ENCODE measurements at regions not wholly inside any gene's neighbourhood (a gene's known extent, or its start where the extent isn't known, plus 50 kb on each side); places are given as distances from the start of the nearest gene placed in this dataset.

DNA sequence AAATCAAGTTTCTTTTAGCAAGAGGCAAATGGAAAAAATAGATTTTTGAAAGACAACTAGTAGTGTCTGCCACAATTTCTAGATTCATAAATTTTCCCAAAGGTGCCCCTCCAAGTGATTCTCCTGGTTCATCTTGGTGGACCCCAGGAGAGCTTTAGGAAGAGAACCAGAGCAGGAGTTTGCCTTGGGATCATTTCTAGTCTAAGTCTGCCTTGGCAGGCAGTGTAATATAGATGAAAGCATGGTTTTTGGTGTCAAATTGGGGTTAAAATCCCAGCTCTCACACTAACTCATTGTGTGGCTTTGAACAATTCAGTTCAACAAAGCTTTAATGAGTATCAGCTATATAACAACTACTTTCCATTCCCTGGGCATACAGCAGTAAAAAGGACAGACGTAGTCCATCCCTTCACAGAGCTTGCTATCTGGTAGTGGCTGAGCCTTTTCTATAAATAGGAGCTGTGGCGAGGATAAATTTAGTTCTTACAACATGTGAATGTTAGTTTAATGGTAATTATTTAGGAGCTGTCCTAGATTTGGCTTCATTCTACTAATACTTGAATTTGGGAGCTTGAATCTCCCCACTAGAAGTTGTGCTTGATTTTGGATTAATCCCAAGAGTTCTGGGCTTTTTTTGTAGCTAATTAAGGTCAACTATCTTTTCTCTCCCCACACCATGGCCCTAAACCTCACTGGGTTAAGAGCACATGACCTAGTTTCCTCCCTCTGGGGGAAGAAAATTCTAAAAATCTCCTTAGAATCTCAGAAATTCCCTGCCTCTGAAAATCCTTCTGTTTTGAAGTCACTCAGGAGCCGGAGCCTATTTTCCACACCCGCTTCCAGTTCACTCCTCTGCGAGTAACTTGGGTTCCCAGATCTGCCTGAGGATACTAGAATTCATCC is 197.8 kb downstream of the PCSK1 start:
- no peak overlapping the region for H3K4me3 ChIP-seq (ENCODE audit: control insufficient read depth, low read depth, low read length)
- TF ChIP-seq, protein P1, sequence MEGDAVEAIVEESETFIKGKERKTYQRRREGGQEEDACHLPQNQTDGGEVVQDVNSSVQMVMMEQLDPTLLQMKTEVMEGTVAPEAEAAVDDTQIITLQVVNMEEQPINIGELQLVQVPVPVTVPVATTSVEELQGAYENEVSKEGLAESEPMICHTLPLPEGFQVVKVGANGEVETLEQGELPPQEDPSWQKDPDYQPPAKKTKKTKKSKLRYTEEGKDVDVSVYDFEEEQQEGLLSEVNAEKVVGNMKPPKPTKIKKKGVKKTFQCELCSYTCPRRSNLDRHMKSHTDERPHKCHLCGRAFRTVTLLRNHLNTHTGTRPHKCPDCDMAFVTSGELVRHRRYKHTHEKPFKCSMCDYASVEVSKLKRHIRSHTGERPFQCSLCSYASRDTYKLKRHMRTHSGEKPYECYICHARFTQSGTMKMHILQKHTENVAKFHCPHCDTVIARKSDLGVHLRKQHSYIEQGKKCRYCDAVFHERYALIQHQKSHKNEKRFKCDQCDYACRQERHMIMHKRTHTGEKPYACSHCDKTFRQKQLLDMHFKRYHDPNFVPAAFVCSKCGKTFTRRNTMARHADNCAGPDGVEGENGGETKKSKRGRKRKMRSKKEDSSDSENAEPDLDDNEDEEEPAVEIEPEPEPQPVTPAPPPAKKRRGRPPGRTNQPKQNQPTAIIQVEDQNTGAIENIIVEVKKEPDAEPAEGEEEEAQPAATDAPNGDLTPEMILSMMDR (IDR thresholded peaks at IDR 0.05; ENCODE audit: control insufficient read depth, insufficient read depth, low read depth, low read length, missing control alignments): no peak
- DNase-seq (ENCODE audit: low read depth): peak; percentile 49

DNA sequence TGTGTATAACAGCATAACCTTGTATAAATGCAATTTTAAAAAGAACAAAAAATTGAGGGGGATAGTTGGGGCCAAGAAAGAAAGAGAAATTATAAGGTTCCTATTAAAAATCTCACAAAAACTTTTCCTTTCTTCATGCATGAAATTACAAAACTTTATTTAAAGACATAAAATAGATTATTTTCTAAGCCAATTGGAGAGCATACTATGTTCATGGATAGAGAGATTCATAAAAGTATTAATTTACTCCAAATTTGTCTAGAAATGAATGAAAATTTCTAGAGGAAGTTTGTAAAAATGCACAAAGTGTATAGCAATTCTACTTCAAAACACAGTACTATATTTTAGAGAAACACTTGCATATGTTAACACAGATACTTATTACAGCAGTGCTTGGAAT is 200.4 kb downstream of the PCSK1 start:
- TF ChIP-seq, protein P1 (IDR thresholded peaks at IDR 0.05; ENCODE audit: control insufficient read depth, insufficient read depth, low read depth, low read length, missing control alignments): no peak
- no peak for DNase-seq (ENCODE audit: low read depth)

DNA sequence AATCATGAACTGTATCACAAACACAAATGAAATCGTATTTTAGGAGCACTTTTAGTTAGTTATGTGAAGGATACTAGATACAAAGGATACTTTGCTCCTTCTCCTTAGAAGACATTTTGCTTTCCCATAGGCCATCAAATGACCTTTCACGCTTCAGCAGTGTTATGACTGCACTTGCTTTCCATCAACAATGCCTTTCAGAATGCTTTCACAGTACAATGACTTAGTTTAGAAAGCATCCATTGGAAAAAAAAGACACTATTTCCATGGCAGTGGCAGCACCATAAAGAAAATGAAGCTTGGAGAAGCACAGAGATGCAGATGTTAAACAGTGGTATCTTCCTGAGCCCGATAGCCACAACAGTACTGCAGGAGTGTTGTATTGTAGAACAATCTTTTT is 203.9 kb downstream of the PCSK1 start:
- no peak for DNase-seq (ENCODE audit: low read depth)
- no peak overlapping the region for H3K4me3 ChIP-seq (ENCODE audit: control insufficient read depth, low read depth, low read length)
- TF ChIP-seq, protein P1 (IDR thresholded peaks at IDR 0.05; ENCODE audit: control insufficient read depth, insufficient read depth, low read depth, low read length, missing control alignments): no peak

More for the DNA sequence above, 200.4 kb downstream of the PCSK1 start:
- H3K4me3 ChIP-seq (ENCODE audit: control insufficient read depth, low read depth, low read length): no peak overlapping the region

DNA sequence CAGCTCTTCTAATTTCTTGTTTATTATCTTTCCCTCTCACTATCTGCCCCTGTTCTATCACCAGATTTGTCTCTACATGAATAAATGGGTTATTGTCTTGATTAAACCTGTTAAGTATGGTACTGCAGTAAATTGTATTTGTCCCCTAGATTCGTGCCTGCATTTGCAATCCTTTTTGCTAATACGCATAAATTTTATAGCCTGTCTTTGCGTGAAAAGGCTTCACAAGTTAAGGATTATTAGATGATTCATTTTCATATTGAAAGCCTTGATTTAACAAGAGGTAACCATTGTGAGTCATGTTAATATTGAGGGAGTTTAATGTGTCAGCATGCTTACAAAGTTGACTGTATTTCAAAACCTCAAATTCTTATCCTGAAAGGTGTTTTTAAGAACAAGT is 204.6 kb downstream of the PCSK1 start:
- no peak overlapping the region for H3K4me3 ChIP-seq (ENCODE audit: control insufficient read depth, low read depth, low read length)
- DNase-seq (ENCODE audit: low read depth): peak; percentile 58
- TF ChIP-seq, protein P1 (IDR thresholded peaks at IDR 0.05; ENCODE audit: control insufficient read depth, insufficient read depth, low read depth, low read length, missing control alignments): no peak

DNA sequence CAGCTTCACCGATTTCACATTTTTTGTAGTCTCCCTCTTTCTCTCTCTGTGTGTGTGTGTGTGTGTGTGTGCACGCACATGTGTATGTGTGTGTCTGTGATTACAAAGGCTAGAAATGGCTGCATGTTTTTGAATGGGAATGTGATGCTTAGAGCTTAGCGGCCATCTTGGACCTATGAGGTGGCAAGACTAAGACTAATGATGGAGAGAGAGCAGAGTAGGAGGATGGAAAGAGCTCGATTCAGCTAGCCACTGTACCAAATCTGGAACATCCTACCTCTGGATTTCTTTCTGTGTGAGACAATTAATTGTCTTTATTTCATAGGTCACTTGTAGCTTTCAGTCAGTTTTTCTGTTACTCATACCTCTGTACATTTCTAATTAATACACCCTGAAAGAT is 205.1 kb downstream of the PCSK1 start:
- H3K4me3 ChIP-seq (ENCODE audit: control insufficient read depth, low read depth, low read length): no peak overlapping the region
- no peak for DNase-seq (ENCODE audit: low read depth)
- TF ChIP-seq, protein P1 (IDR thresholded peaks at IDR 0.05; ENCODE audit: control insufficient read depth, insufficient read depth, low read depth, low read length, missing control alignments): no peak

DNA sequence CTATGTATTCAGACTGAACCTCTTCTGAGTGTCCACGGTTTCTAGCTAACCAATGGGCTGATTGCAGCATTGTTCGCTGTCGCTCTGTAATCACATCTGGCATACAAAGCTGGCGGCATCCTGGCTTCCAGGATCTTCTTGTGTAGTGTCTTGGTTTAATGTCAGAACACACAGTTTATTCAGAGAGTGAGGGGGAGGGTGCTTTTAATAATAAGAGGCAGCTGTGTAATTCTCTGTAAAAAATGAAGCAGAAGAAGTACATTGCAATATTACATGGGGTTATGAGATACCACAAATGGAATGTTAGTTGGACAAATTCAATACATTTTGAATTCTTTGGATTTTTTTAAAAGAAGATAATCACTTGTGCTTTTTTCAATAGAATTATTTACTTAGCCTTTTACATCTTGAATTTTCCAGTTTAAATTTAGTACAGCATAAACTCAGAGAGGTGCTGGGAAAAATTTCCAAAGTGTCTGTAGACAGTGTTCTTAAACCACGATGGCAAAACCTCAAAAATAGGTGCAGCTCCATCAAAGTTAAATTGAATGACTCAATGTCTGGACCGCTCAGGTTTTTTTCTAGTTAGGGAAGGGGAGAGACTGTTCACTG is 206.0 kb downstream of the PCSK1 start:
- peak; percentile 94 for DNase-seq (ENCODE audit: low read depth)
- no peak overlapping the region for H3K4me3 ChIP-seq (ENCODE audit: control insufficient read depth, low read depth, low read length)
- TF ChIP-seq, protein P1 (IDR thresholded peaks at IDR 0.05; ENCODE audit: control insufficient read depth, insufficient read depth, low read depth, low read length, missing control alignments): no peak

Data from AG09309 (cell line).